ENCODE measurements at regions not wholly inside any gene's neighbourhood (a gene's known extent, or its start where the extent isn't known, plus 50 kb on each side); places are given as distances from the start of the nearest gene placed in this dataset.

- Histone ChIP-seq H3K27ac (ENCODE audit: low read length) (no peak overlapping the region), H3K4me3 (ENCODE audit: low read length) (no peak overlapping the region), H3K9me3 (ENCODE audit: control insufficient read depth, low read length) (no peaks in the 10 kb centered on the region), H3K27me3 (ENCODE audit: control insufficient read depth, insufficient read depth) (no peaks in the 10 kb centered on the region), H3K4me1 (ENCODE audit: control insufficient read depth, insufficient read depth, low read length) (no peaks in the 10 kb centered on the region)
- intact Hi-C loops (cut with DNase I): no loop called here
- WGBS: 21% methylated on average over 2 of the region's 2 CpGs
- ATAC-seq (no peak), DNase-seq (no peak)
These were observed 360.5 kb upstream of the NAALADL2 start for GRCh38 chr3:174498638-174499037.

GRCh38 chr3:174505266-174505665 lies 353.9 kb upstream of the NAALADL2 start:
- 88% methylated on average over 1 of the region's 1 CpG for WGBS
- no peak overlapping the region for H3K4me3 ChIP-seq (ENCODE audit: low read length)

GRCh38 chr3:174524203-174524602 lies 334.9 kb upstream of the NAALADL2 start:
- no peak for ATAC-seq
- Histone ChIP-seq H3K27ac (ENCODE audit: low read length) (no peak overlapping the region), H3K4me1 (ENCODE audit: control insufficient read depth, insufficient read depth, low read length) (no peaks in the 10 kb centered on the region), H3K4me3 (ENCODE audit: low read length) (no peak overlapping the region), H3K9me3 (ENCODE audit: control insufficient read depth, low read length) (no peaks in the 10 kb centered on the region), H3K27me3 (ENCODE audit: control insufficient read depth, insufficient read depth) (no peaks in the 10 kb centered on the region)
- intact Hi-C loops (cut with DNase I): no loop called here
- WGBS: 96% methylated on average over 3 of the region's 3 CpGs
- no peak for DNase-seq

More at GRCh38 chr3:174505266-174505665, 353.9 kb upstream of the NAALADL2 start:
- H3K27me3 ChIP-seq (ENCODE audit: control insufficient read depth, insufficient read depth): no peaks in the 10 kb centered on the region
- DNase-seq (no peak), ATAC-seq (no peak)
- H3K27ac ChIP-seq (ENCODE audit: low read length): no peak overlapping the region
- intact Hi-C loops (cut with DNase I): no loop called here
- H3K9me3 ChIP-seq (ENCODE audit: control insufficient read depth, low read length): no peaks in the 10 kb centered on the region
- no peaks in the 10 kb centered on the region for H3K4me1 ChIP-seq (ENCODE audit: control insufficient read depth, insufficient read depth, low read length)

GRCh38 chr3:174529298-174529697 lies 329.8 kb upstream of the NAALADL2 start:
- no peaks in the 10 kb centered on the region for H3K9me3 ChIP-seq (ENCODE audit: control insufficient read depth, low read length)
- ATAC-seq (no peak), DNase-seq (no peak)
- intact Hi-C loops (cut with DNase I): no loop called here
- WGBS: 84% methylated on average over 3 of the region's 3 CpGs
- no peaks in the 10 kb centered on the region for H3K27me3 ChIP-seq (ENCODE audit: control insufficient read depth, insufficient read depth)
- H3K27ac ChIP-seq (ENCODE audit: low read length): no peak overlapping the region
- H3K4me1 ChIP-seq (ENCODE audit: control insufficient read depth, insufficient read depth, low read length): no peaks in the 10 kb centered on the region
- no peak overlapping the region for H3K4me3 ChIP-seq (ENCODE audit: low read length)

- Histone ChIP-seq H3K4me3 (ENCODE audit: low read length) (no peak overlapping the region), H3K4me1 (ENCODE audit: control insufficient read depth, insufficient read depth, low read length) (no peaks in the 10 kb centered on the region), H3K27ac (ENCODE audit: low read length) (no peak overlapping the region), H3K9me3 (ENCODE audit: control insufficient read depth, low read length) (no peaks in the 10 kb centered on the region), H3K27me3 (ENCODE audit: control insufficient read depth, insufficient read depth) (no peaks in the 10 kb centered on the region)
- DNase-seq (no peak), ATAC-seq (no peak)
- WGBS: 88% methylated on average over 5 of the region's 5 CpGs
- intact Hi-C loops (cut with DNase I): no loop called here
These were observed 327.7 kb upstream of the NAALADL2 start for GRCh38 chr3:174531262-174531982.

GRCh38 chr3:174532216-174532615 lies 326.9 kb upstream of the NAALADL2 start:
- ATAC-seq: no peak
- Histone ChIP-seq H3K4me1 (ENCODE audit: control insufficient read depth, insufficient read depth, low read length) (no peaks in the 10 kb centered on the region), H3K27me3 (ENCODE audit: control insufficient read depth, insufficient read depth) (no peaks in the 10 kb centered on the region), H3K4me3 (ENCODE audit: low read length) (no peak overlapping the region), H3K9me3 (ENCODE audit: control insufficient read depth, low read length) (no peaks in the 10 kb centered on the region), H3K27ac (ENCODE audit: low read length) (no peak overlapping the region)
- whole genome bisulfite sequencing: 58% methylated on average over 1 of the region's 1 CpG
- no peak for DNase-seq
- intact Hi-C loops (cut with DNase I): no loop called here

GRCh38 chr3:174532776-174533175 lies 326.4 kb upstream of the NAALADL2 start:
- DNase-seq: no peak
- no peaks in the 10 kb centered on the region for H3K4me1 ChIP-seq (ENCODE audit: control insufficient read depth, insufficient read depth, low read length)
- H3K27me3 ChIP-seq (ENCODE audit: control insufficient read depth, insufficient read depth): no peaks in the 10 kb centered on the region
- H3K4me3 ChIP-seq (ENCODE audit: low read length): no peak overlapping the region
- no peaks in the 10 kb centered on the region for H3K9me3 ChIP-seq (ENCODE audit: control insufficient read depth, low read length)
- H3K27ac ChIP-seq (ENCODE audit: low read length): no peak overlapping the region
- no peak for ATAC-seq
- intact Hi-C loops (cut with DNase I): no loop called here
- WGBS: 77% methylated on average over 2 of the region's 2 CpGs

- Histone ChIP-seq H3K4me1 (ENCODE audit: control insufficient read depth, insufficient read depth, low read length) (no peaks in the 10 kb centered on the region), H3K27ac (ENCODE audit: low read length) (no peak overlapping the region), H3K4me3 (ENCODE audit: low read length) (no peak overlapping the region), H3K27me3 (ENCODE audit: control insufficient read depth, insufficient read depth) (no peaks in the 10 kb centered on the region), H3K9me3 (ENCODE audit: control insufficient read depth, low read length) (no peaks in the 10 kb centered on the region)
- 88% methylated on average over 2 of the region's 2 CpGs for WGBS
- DNase-seq (no peak), ATAC-seq (no peak)
- intact Hi-C loops (cut with DNase I): no loop called here
These were observed 325.8 kb upstream of the NAALADL2 start for GRCh38 chr3:174533286-174533685.

- Histone ChIP-seq H3K9me3 (ENCODE audit: control insufficient read depth, low read length) (no peaks in the 10 kb centered on the region), H3K27me3 (ENCODE audit: control insufficient read depth, insufficient read depth) (no peaks in the 10 kb centered on the region), H3K27ac (ENCODE audit: low read length) (no peak overlapping the region), H3K4me1 (ENCODE audit: control insufficient read depth, insufficient read depth, low read length) (no peaks in the 10 kb centered on the region), H3K4me3 (ENCODE audit: low read length) (no peak overlapping the region)
- WGBS: 74% methylated on average over 4 of the region's 4 CpGs
- intact Hi-C loops (cut with DNase I): no loop called here
- DNase-seq (no peak), ATAC-seq (no peak)
These were observed 322.8 kb upstream of the NAALADL2 start for GRCh38 chr3:174536319-174536718.

- Histone ChIP-seq H3K4me3 (ENCODE audit: low read length) (no peak overlapping the region), H3K27me3 (ENCODE audit: control insufficient read depth, insufficient read depth) (no peaks in the 10 kb centered on the region), H3K4me1 (ENCODE audit: control insufficient read depth, insufficient read depth, low read length) (no peaks in the 10 kb centered on the region), H3K9me3 (ENCODE audit: control insufficient read depth, low read length) (no peaks in the 10 kb centered on the region), H3K27ac (ENCODE audit: low read length) (no peak overlapping the region)
- no peak for ATAC-seq
- 75% methylated on average over 3 of the region's 3 CpGs for WGBS
- DNase-seq: no peak
- intact Hi-C loops (cut with DNase I): no loop called here
These were observed 321.0 kb upstream of the NAALADL2 start for GRCh38 chr3:174538151-174538550.

- ATAC-seq: no peak
- no peaks in the 10 kb centered on the region for H3K9me3 ChIP-seq (ENCODE audit: control insufficient read depth, low read length)
- H3K27ac ChIP-seq (ENCODE audit: low read length): no peak overlapping the region
- no peak for DNase-seq
- intact Hi-C loops (cut with DNase I): no loop called here
- H3K4me1 ChIP-seq (ENCODE audit: control insufficient read depth, insufficient read depth, low read length): no peaks in the 10 kb centered on the region
- H3K4me3 ChIP-seq (ENCODE audit: low read length): no peak overlapping the region
- WGBS: 79% methylated on average over 3 of the region's 3 CpGs
- H3K27me3 ChIP-seq (ENCODE audit: control insufficient read depth, insufficient read depth): no peaks in the 10 kb centered on the region
These were observed 318.8 kb upstream of the NAALADL2 start for GRCh38 chr3:174540116-174540908.
